BLaER1 treated with 17β-estradiol and CSF1 and Interleukin-3, amounts not matched to agents 10 nM and 100 nM (cell line): ENCODE measurements at regions not wholly inside any gene's neighbourhood (a gene's known extent, or its start where the extent isn't known, plus 50 kb on each side); places are given as distances from the start of the nearest gene placed in this dataset.
"Not testable (repeated sequence)": the region's sequence is repeated elsewhere in the genome, so short reads cannot be mapped to it uniquely, and the experiment has no call there.

Experiments used
- H3K27ac ChIP-seq, 11 experiments: shearing (Covaris generic); formaldehyde crosslinking; 2 replicates each; pipeline ENCODE4 v1.8.1; 2022
- H3K27me3 ChIP-seq, 11 experiments: shearing (Covaris generic); formaldehyde crosslinking; 2 replicates each; pipeline ENCODE4 v1.8.1; 2022
- H3K36me3 ChIP-seq, 11 experiments: shearing (Covaris generic); formaldehyde crosslinking; 2 replicates each; pipeline ENCODE4 v1.8.1; 2022
- H3K4me1 ChIP-seq, 10 experiments: shearing (Covaris generic); formaldehyde crosslinking; 2 replicates each; pipeline ENCODE4 v1.8.1; 2022
- H3K4me2 ChIP-seq, 11 experiments: shearing (Covaris generic); formaldehyde crosslinking; 2 replicates each; pipeline ENCODE4 v1.8.1; 2022
- H3K4me3 ChIP-seq, 10 experiments: shearing (Covaris generic); formaldehyde crosslinking; 2 replicates each; pipeline ENCODE4 v1.8.1; 2022
- H3K9ac ChIP-seq, 11 experiments: shearing (Covaris generic); formaldehyde crosslinking; 2 replicates each; pipeline ENCODE4 v1.8.1; 2022
- H3K9me3 ChIP-seq, 11 experiments: shearing (Covaris generic); formaldehyde crosslinking; replicated peaks in 1 of 11; 2 replicates each; pipeline ENCODE4 v1.8.1; 2022
- H4K20me1 ChIP-seq, 11 experiments: shearing (Covaris generic); formaldehyde crosslinking; 2 replicates each; pipeline ENCODE4 v1.8.1; 2022
- Cebpa-rat ChIP-seq, 11 experiments: shearing (Covaris generic); IDR thresholded peaks; 2 replicates each; pipeline ENCODE4 v1.8.1; 2022

DNA sequence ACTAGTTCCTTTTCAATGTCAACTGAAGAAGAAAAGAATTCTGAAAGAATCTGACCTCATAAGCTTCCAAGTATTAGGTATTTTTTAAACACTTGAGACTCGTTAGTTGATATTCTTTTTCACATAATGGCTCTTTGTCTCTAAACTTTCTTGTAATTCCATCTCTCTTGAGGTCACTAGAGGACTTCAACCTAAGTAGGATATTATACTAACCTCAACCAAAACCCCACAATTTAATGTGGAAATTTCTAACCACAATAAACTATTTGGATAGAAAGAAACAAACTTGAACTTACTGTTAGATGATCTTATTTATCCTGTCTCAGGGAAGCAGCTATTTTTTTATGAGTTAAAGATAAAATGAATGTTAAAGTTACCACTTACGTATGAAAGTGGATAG, 206.9 kb upstream of the FSIP2 start:
- Histone ChIP-seq H4K20me1 (no peaks in the 10 kb centered on the region), H3K9me3 (no peaks in the 10 kb centered on the region; a peak in 1 of 22 replicates), H3K4me3 (no peak overlapping the region), H3K9ac (no peak overlapping the region), H3K36me3 (no peaks in the 10 kb centered on the region), H3K27ac (no peak overlapping the region), H3K27me3 (no peaks in the 10 kb centered on the region), H3K4me1 (no peaks in the 10 kb centered on the region), H3K4me2 (no peak overlapping the region)
- no peak for TF ChIP-seq Cebpa-rat (IDR thresholded peaks at IDR 0.05)

DNA sequence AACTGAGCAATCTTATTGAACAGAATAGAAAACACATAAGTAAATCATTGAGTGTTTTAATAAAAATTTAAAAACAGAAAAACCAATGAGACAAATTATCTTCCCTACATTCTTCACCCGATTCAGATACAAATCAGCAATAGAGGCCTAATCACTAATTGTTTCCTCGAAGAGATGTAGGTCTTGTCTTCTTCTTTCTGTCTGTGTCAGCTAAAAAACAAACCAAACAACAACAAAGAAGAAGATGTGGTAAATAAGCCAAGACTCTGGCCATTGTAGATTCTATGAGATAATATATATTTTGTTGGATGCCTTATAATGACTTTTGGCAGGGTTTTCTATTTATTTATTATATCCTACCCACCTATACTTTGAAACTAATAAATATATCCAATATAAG, 200.9 kb upstream of the FSIP2 start:
- no peak overlapping the region for H3K4me2 ChIP-seq
- peaks cover 0 to 6% (median 0%) of the 10 kb centered on the region in 10 experiments; a peak in 2 of 20 replicates for H3K4me1 ChIP-seq
- H3K9ac ChIP-seq, result no peak overlapping the region
- no peak overlapping the region for H3K4me3 ChIP-seq
- no peak for TF ChIP-seq Cebpa-rat (IDR thresholded peaks at IDR 0.05)
- H3K27ac ChIP-seq, result no peak overlapping the region
- no peaks in the 10 kb centered on the region for H4K20me1 ChIP-seq
- no peaks in the 10 kb centered on the region for H3K27me3 ChIP-seq
- no peaks in the 10 kb centered on the region for H3K36me3 ChIP-seq
- no peaks in the 10 kb centered on the region for H3K9me3 ChIP-seq

DNA sequence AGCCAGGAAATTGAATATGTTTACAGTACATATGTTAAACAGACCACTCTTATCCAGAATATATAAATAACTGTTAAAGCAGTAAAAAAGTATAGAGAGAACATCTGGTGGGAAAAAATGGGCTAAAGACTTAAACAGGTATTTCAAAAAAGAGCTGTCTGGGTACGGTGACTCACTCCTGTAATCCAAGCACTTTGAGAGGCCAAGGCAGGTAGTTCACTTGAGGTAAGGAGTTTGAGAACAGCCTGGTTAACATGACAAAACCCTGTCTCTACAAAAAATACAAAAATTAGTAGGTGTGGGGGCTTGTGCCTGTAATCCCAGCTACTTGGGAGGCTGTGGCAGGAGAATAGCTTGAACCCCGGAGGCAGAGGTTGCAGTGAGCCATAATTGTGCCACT, 171.4 kb upstream of the FSIP2 start:
- H3K4me3 ChIP-seq, result no peak overlapping the region
- no peaks in the 10 kb centered on the region for H4K20me1 ChIP-seq
- no peak overlapping the region for H3K27ac ChIP-seq
- H3K27me3 ChIP-seq, result no peaks in the 10 kb centered on the region
- H3K4me2 ChIP-seq, result no peak overlapping the region
- no peaks in the 10 kb centered on the region for H3K36me3 ChIP-seq
- peaks cover 0 to 10% (median 5%) of the 10 kb centered on the region in 11 experiments; a peak in 8 of 22 replicates for H3K9me3 ChIP-seq
- no peaks in the 10 kb centered on the region for H3K4me1 ChIP-seq
- H3K9ac ChIP-seq, result no peak overlapping the region
- TF ChIP-seq Cebpa-rat (IDR thresholded peaks at IDR 0.05), result no peak

DNA sequence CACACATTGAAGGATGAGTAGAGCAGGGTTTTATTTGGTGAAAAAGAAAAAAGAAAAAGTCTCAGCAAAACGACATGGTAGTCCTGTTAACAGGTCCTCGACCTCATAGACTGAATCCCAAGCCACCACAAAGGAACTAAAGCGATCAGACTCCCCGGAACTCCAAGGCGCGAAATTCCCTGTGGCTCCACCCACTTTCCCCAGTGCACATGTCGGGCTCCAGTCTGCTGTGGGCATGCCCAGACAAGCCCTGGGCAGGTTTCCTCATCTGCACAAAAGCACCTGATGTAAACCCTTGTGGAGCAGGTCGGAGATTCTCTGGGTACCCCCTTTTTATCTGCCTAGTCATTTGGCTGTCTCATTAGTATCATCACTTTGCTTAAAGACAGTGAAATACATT, 170.7 kb upstream of the FSIP2 start:
- Histone ChIP-seq H3K4me3 (no peak overlapping the region), H3K27ac (no peak overlapping the region)

DNA sequence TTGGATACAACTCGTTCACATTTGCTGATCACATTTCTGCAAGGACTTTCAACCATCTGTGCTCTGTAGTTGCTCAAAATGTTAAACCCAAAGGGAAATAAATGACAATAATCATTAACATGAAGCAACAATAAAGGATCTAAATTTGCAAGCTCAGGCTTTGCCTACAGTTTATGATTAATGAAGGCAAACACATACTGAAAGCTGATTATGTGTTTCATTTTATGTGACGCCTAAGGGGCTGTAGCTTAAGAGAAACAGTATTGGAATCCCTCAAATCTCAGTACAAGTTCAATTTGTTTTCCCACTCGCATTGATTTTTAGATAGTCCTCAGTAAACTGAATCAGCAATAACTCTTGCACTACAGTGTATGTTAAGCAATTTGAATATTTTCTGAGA, 160.3 kb upstream of the FSIP2 start:
- H3K27me3 ChIP-seq, result no peaks in the 10 kb centered on the region
- peaks cover 0 to 2% (median 0%) of the 10 kb centered on the region in 11 experiments; a peak in 1 of 22 replicates for H3K9me3 ChIP-seq
- no peaks in the 10 kb centered on the region for H3K4me1 ChIP-seq
- H3K4me3 ChIP-seq, result no peak overlapping the region
- no peak for TF ChIP-seq Cebpa-rat (IDR thresholded peaks at IDR 0.05)
- H3K9ac ChIP-seq, result no peak overlapping the region
- no peaks in the 10 kb centered on the region for H3K36me3 ChIP-seq
- no peak overlapping the region for H3K4me2 ChIP-seq
- no peak overlapping the region for H3K27ac ChIP-seq
- H4K20me1 ChIP-seq, result no peaks in the 10 kb centered on the region

More for the DNA sequence above, 170.7 kb upstream of the FSIP2 start:
- Histone ChIP-seq H4K20me1 (no peaks in the 10 kb centered on the region), H3K4me1 (no peaks in the 10 kb centered on the region), H3K36me3 (no peaks in the 10 kb centered on the region), H3K9me3 (peaks cover 0 to 10% (median 5%) of the 10 kb centered on the region in 11 experiments; a peak in 8 of 22 replicates), H3K9ac (no peak overlapping the region), H3K27me3 (no peaks in the 10 kb centered on the region), H3K4me2 (no peak overlapping the region)
- TF ChIP-seq Cebpa-rat (IDR thresholded peaks at IDR 0.05), result no peak

DNA sequence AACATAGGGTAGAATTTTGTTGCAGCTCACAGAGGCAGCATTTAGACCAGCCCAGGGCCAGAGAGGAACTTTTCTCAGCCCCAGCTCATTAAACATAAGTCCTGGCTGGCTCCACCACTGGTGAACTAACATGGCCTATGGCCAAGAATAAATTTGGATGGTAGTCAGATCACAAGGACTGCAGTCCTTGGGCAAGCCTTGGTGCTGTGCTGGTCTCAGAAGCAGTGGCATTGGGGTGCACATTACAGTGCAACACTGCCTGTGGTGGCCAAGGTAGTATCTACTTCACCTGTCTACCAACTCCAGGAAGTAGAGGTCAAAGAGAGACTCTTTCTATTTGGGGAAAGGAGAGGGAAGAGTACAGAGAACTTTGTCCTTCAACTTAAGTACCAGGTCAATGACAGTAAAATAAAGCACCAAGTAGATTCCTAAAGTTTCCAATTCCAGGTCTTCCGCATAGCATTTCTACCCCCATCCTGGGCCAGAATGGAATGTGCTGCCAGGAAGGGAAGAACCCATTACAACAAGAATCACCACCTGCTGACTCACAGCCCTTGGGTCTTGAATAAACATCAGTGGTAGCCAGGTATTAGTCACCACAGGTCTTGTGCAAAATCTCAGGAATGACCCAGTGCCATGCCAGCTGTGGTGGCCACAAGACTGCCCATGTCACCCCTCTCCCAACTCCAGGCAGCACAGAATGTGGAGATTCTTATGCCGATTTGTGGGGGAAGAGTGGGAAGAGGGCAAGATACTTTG, 155.4 kb upstream of the FSIP2 start:
- H3K9me3 ChIP-seq, result peaks cover 8 to 19% (median 14%) of the 10 kb centered on the region in 11 experiments
- H3K27ac ChIP-seq, result no peak overlapping the region
- H3K27me3 ChIP-seq, result no peaks in the 10 kb centered on the region
- no peak for TF ChIP-seq Cebpa-rat (IDR thresholded peaks at IDR 0.05)
- no peak overlapping the region for H3K9ac ChIP-seq
- H3K4me2 ChIP-seq, result no peak overlapping the region
- H3K4me3 ChIP-seq, result no peak overlapping the region
- H4K20me1 ChIP-seq, result no peaks in the 10 kb centered on the region
- H3K4me1 ChIP-seq, result no peaks in the 10 kb centered on the region
- no peaks in the 10 kb centered on the region for H3K36me3 ChIP-seq

DNA sequence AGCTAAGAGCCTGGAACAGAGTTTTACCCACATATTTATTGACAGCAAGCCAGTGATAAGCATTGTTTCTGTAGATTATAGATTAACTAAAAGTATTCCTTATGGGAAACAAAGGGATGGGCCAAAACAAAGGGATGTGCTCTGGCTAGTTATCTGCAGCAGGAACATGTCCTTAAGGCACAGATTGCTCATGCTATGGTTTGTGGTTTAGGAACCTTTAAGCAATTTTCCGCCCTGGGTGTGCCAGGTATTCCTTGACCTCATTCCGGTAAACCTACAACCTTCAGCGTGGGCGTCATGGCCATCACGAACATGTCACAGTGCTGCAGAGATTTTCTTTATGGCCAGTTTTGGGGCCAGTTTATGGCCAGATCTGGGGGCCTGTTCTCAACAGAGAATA, 153.4 kb upstream of the FSIP2 start:
- peaks cover 8 to 19% (median 14%) of the 10 kb centered on the region in 11 experiments for H3K9me3 ChIP-seq
- H3K4me2 ChIP-seq, H3K4me3 ChIP-seq, H3K27me3 ChIP-seq, H3K27ac ChIP-seq, H3K4me1 ChIP-seq, H3K36me3 ChIP-seq, H4K20me1 ChIP-seq, H3K9ac ChIP-seq: not testable (repeated sequence)

DNA sequence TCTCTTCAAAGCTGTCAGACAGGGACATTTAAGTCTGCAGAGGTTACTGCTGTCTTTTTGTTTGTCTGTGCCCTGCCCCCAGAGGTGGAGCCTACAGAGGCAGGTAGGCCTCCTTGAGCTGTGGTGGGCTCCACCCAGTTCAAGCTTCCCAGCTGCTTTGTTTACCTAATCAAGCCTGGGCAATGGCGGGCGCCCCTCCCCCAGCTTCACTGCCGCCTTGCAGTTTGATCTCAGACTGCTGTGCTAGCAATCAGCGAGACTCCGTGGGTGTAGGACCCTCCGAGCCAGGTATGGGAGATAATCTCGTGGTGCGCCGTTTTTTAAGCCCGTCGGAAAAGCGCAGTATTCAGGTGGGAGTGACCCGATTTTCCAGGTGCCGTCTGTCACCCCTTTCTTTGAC, 147.3 kb upstream of the FSIP2 start:
- not testable (repeated sequence) for H3K4me2 ChIP-seq, H3K4me1 ChIP-seq

DNA sequence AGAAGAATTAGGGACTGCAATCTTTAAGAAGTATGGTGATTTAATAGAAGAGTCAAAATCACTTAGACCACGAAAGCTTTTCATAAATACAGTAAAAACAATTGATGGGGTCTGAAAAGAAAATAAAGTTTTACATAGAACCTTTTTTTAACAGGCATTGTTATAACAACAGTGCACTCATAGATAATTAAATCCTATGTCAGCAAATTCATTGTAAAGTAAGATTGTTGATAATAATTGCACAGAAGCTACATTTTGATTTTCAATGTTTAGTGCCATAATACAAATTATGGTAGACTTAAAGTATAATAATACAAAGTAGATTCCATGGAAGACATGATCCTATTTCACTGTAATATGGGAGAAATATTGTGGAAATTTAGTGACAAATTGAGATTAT, 130.7 kb upstream of the FSIP2 start:
- Histone ChIP-seq H3K4me1 (no peaks in the 10 kb centered on the region), H3K9ac (no peak overlapping the region), H3K36me3 (no peaks in the 10 kb centered on the region), H4K20me1 (no peaks in the 10 kb centered on the region), H3K4me3 (no peak overlapping the region), H3K27ac (no peak overlapping the region), H3K4me2 (no peak overlapping the region), H3K27me3 (no peaks in the 10 kb centered on the region), H3K9me3 (0 out of 22 replicates have a peak, but pooled peaks cover 0 to 6% (median 0%) of the 10 kb centered on the region in 11 experiments)
- no peak for TF ChIP-seq Cebpa-rat (IDR thresholded peaks at IDR 0.05)

More for the DNA sequence above, 147.3 kb upstream of the FSIP2 start:
- H3K27me3 ChIP-seq, H3K9ac ChIP-seq, H3K36me3 ChIP-seq, H3K4me3 ChIP-seq, H3K27ac ChIP-seq, H4K20me1 ChIP-seq: not testable (repeated sequence)
- H3K9me3 ChIP-seq, result peaks cover 0 to 11% (median 6%) of the 10 kb centered on the region in 11 experiments; a peak in 5 of 22 replicates

DNA sequence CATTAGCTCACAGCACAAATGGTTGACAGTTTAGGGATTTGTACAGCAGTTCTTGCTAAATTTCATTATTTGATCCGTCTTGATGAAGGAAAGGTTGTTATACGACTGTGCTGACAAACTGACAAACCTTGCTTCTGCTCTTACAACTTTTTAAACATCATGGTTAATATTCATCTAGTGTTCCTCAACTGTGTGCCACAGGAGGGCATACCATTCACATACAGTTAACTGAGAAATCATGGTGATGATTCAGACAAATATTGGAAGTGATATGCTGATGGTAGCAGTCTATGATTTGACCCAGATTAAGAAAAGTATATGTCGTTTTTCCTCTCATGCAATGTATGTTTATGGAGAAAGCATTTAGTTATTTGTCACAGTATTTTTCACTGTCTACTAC, 129.8 kb upstream of the FSIP2 start:
- Histone ChIP-seq H3K27me3 (no peaks in the 10 kb centered on the region), H3K4me3 (no peak overlapping the region)

More for the DNA sequence above, 129.8 kb upstream of the FSIP2 start:
- Histone ChIP-seq H3K27ac (no peak overlapping the region), H3K4me2 (no peak overlapping the region), H3K9ac (no peak overlapping the region), H3K9me3 (peaks cover 0 to 6% (median 0%) of the 10 kb centered on the region in 11 experiments; a peak in 2 of 22 replicates), H4K20me1 (no peaks in the 10 kb centered on the region), H3K4me1 (no peaks in the 10 kb centered on the region), H3K36me3 (no peaks in the 10 kb centered on the region)
- TF ChIP-seq Cebpa-rat (IDR thresholded peaks at IDR 0.05), result no peak
